Activated CD8-positive, alpha-beta T cell treated with anti-CD3 and anti-CD28 coated beads for 36 hours (primary cell): ENCODE measurements at regions not wholly inside any gene's neighbourhood (a gene's known extent, or its start where the extent isn't known, plus 50 kb on each side); places are given as distances from the start of the nearest gene placed in this dataset.

Source experiments
- ATAC-seq: fragments of 200-7000 bp; cut with Tn5 transposase; one replicate; pipeline ENCODE4 v1.10.0; 2021; ENCODE audit warnings: mild to moderate bottlenecking, moderate library complexity
- CTCF ChIA-PET: fragments of 350-600 bp; sonication (Branson Sonifier 250); formaldehyde crosslinking; loops from one replicate; lab custom pipeline; 2021; ENCODE audit warnings: antibody characterized with exemption; lab: Charles Lee
- POLR2A ChIA-PET: fragments of 350-600 bp; sonication (Branson Sonifier 250); formaldehyde crosslinking; loops from one replicate; lab custom pipeline; 2021; ENCODE audit warnings: antibody characterized with exemption; lab: Charles Lee
- DNase-seq: peaks from one replicate; pipeline ENCODE4 v3.0.0-alpha.2; 2020
- H3K27ac Mint-ChIP-seq: one replicate; pipeline ENCODE4 v1.8.0; 2021; ENCODE audit warnings: mild to moderate bottlenecking, mixed read lengths
- H3K27me3 Mint-ChIP-seq: one replicate; pipeline ENCODE4 v1.8.0; 2021; ENCODE audit warnings: mixed read lengths
- H3K36me3 Mint-ChIP-seq: one replicate; pipeline ENCODE4 v1.8.0; 2021; ENCODE audit warnings: low read depth, mixed read lengths
- H3K4me1 Mint-ChIP-seq: one replicate; pipeline ENCODE4 v1.8.0; 2021; ENCODE audit warnings: low read depth, mixed read lengths
- H3K4me3 Mint-ChIP-seq: one replicate; pipeline ENCODE4 v1.8.0; 2021; ENCODE audit warnings: mild to moderate bottlenecking, moderate library complexity, mixed read lengths
- H3K9me3 Mint-ChIP-seq: one replicate; pipeline ENCODE4 v1.8.0; 2021; ENCODE audit warnings: mixed read lengths
- intact Hi-C: fragments of 100-400 bp; cut with micrococcal nuclease; formaldehyde crosslinking; loops from one replicate; pipeline ENCODE4 v1.10.0; 2022
- TF ChIP-seq, protein P1 (sequence below): fragments of 200-600 bp; IDR thresholded peaks from one replicate; pipeline ENCODE4 v1.8.0; 2022; ENCODE audit warnings: antibody characterized with exemption, mild to moderate bottlenecking

- no peaks in the 10 kb centered on the region for H3K9me3 Mint-ChIP-seq
- POLR2A ChIA-PET: no interaction called here
- ATAC-seq (no peak), DNase-seq (no peak)
- H3K4me1 Mint-ChIP-seq: no peaks in the 10 kb centered on the region
- H3K36me3 Mint-ChIP-seq: no peaks in the 10 kb centered on the region
- TF ChIP-seq, protein P1, sequence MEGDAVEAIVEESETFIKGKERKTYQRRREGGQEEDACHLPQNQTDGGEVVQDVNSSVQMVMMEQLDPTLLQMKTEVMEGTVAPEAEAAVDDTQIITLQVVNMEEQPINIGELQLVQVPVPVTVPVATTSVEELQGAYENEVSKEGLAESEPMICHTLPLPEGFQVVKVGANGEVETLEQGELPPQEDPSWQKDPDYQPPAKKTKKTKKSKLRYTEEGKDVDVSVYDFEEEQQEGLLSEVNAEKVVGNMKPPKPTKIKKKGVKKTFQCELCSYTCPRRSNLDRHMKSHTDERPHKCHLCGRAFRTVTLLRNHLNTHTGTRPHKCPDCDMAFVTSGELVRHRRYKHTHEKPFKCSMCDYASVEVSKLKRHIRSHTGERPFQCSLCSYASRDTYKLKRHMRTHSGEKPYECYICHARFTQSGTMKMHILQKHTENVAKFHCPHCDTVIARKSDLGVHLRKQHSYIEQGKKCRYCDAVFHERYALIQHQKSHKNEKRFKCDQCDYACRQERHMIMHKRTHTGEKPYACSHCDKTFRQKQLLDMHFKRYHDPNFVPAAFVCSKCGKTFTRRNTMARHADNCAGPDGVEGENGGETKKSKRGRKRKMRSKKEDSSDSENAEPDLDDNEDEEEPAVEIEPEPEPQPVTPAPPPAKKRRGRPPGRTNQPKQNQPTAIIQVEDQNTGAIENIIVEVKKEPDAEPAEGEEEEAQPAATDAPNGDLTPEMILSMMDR: no peak
- no peak overlapping the region for H3K4me3 Mint-ChIP-seq
- H3K27ac Mint-ChIP-seq: no peak overlapping the region
- CTCF ChIA-PET: no interaction called here
- intact Hi-C loops: no loop called here
- H3K27me3 Mint-ChIP-seq: peaks cover 2% of the 10 kb centered on the region
These were observed 181.4 kb downstream of the SIM1 start for GRCh38 chr6:100283285-100283684.

DNA sequence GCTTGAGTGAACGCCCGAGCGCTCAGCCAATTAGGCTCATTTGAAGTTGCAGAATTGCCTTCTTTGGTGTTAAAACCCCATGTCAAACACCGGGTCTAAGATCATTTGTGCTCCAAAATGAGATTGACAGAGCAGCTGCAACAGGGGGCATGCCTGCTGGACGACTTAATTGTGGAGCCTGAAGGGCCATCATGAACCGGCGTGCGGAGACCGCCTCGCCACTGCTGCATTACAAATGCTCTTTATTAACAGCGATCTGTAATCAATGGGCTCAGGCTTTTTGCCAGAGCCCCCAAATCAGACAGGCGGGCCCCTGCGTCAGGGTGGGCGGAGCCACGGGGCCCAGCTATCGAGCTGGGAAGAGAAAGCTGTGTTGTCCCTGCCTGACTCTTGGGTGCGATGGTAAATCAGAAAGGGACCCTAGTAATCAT is 183.2 kb downstream of the SIM1 start:
- ATAC-seq (no peak), DNase-seq (no peak)
- H3K9me3 Mint-ChIP-seq: no peaks in the 10 kb centered on the region
- POLR2A ChIA-PET: no interaction called here
- H3K4me1 Mint-ChIP-seq: no peaks in the 10 kb centered on the region
- H3K4me3 Mint-ChIP-seq: no peak overlapping the region
- no peaks in the 10 kb centered on the region for H3K36me3 Mint-ChIP-seq
- TF ChIP-seq, protein P1: no peak
- no peak overlapping the region for H3K27ac Mint-ChIP-seq
- CTCF ChIA-PET: no interaction called here
- intact Hi-C loops: no loop called here
- H3K27me3 Mint-ChIP-seq: peaks cover 2% of the 10 kb centered on the region

- CTCF ChIA-PET: no interaction called here
- Mint-ChIP-seq H3K4me3 (no peak overlapping the region), H3K27me3 (peaks cover 2% of the 10 kb centered on the region), H3K36me3 (no peaks in the 10 kb centered on the region), H3K4me1 (no peaks in the 10 kb centered on the region), H3K27ac (no peak overlapping the region), H3K9me3 (no peaks in the 10 kb centered on the region)
- POLR2A ChIA-PET: no interaction called here
- intact Hi-C loops: no loop called here
- DNase-seq: no peak
- no peak for ATAC-seq
- TF ChIP-seq, protein P1: no peak
These were observed 188.2 kb downstream of the SIM1 start for GRCh38 chr6:100276311-100277057.

DNA sequence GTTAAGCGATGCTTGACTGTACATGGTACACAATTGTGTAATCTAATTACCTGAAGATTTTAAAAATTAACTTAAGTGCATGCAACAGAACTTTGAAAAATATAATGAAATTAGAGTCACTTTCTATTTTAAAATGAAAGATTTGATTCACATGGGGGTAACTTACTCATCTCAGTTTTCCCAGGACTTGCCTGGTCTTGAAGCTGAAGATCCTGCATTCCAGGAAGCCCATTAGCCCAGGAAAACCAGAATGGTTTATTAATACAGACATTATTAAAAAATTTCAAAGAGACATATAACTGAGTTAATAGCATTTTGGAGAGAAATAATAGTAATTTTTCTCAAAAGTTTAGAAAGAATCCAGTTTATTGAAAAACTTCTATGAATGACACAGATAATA is 190.6 kb downstream of the SIM1 start:
- Mint-ChIP-seq H3K4me3 (no peak overlapping the region), H3K27ac (no peak overlapping the region), H3K9me3 (no peaks in the 10 kb centered on the region), H3K27me3 (no peaks in the 10 kb centered on the region), H3K4me1 (no peaks in the 10 kb centered on the region), H3K36me3 (no peaks in the 10 kb centered on the region)
- TF ChIP-seq, protein P1: no peak
- no peak for DNase-seq
- ATAC-seq: no peak
- CTCF ChIA-PET: no interaction called here
- POLR2A ChIA-PET: interaction anchor here (0.6 kb wide), 1 partner anchor 405 kb away, joined by 3 read pairs; no protein-coding TSS in a partner anchor
- intact Hi-C loops: no loop called here

DNA sequence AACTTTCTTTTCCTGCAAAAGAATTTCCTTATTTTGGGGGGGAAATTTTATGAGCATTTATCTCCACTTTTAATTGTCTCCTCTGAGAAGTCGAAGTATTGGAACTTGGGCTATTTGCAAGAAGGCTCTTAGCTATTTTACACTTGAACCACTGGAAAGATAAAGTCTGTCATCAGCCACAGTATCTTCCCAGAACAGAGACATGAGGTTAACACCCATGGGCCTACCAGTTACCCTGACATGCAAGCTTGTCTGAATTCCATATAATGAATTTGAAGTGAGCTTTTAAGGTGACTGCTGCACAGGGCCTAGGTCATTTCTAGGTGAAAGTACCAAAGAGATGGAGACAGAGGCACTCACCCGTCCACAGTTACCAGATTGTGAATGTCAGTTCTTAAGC is 193.1 kb downstream of the SIM1 start:
- no peak for ATAC-seq
- Mint-ChIP-seq H3K27ac (no peak overlapping the region), H3K9me3 (no peaks in the 10 kb centered on the region), H3K4me1 (no peaks in the 10 kb centered on the region), H3K36me3 (no peaks in the 10 kb centered on the region), H3K4me3 (no peak overlapping the region), H3K27me3 (no peaks in the 10 kb centered on the region)
- ChIA-PET CTCF (no interaction called here), POLR2A (no interaction called here)
- no peak for DNase-seq
- TF ChIP-seq, protein P1: no peak
- intact Hi-C loops: no loop called here
